Osteoblast (primary cell): ENCODE measurements at regions not wholly inside any gene's neighbourhood (a gene's known extent, or its start where the extent isn't known, plus 50 kb on each side); places are given as distances from the start of the nearest gene placed in this dataset.

Experiments
- DNase-seq: peaks from one replicate; pipeline ENCODE4 v3.0.0; 2011; ENCODE audit warnings: low spot score, mixed read lengths; ENCODE audit not compliant: insufficient read length; ENCODE audit errors: missing footprints
- H2AFZ ChIP-seq: 2 replicates; pipeline ENCODE4 v1.6.0; 2011; ENCODE audit warnings: mild to moderate bottlenecking, low read length
- H3K27ac ChIP-seq: 2 replicates; pipeline ENCODE4 v1.5.1; 2011; ENCODE audit warnings: mild to moderate bottlenecking, low read depth, low read length, moderate library complexity
- H3K27me3 ChIP-seq: 2 replicates; pipeline ENCODE4 v1.6.0; 2012; ENCODE audit warnings: mild to moderate bottlenecking, control low read depth, inconsistent platforms, low read length, moderate library complexity; ENCODE audit not compliant: insufficient read depth
- H3K36me3 ChIP-seq: 2 replicates; pipeline ENCODE4 v1.5.1; 2011; ENCODE audit warnings: mild to moderate bottlenecking, low read length, control low read depth, moderate library complexity; ENCODE audit not compliant: insufficient read depth
- H3K4me1 ChIP-seq: 2 replicates; pipeline ENCODE4 v1.5.1; 2011; ENCODE audit warnings: mild to moderate bottlenecking, low read length, control low read depth, moderate library complexity; ENCODE audit not compliant: insufficient read depth
- H3K4me2 ChIP-seq: 2 replicates; pipeline ENCODE4 v1.6.0; 2011; ENCODE audit warnings: mild to moderate bottlenecking, low read length; ENCODE audit not compliant: insufficient read depth
- H3K4me3 ChIP-seq: fragments of 200-600 bp; sonication (generic); 3 replicates; pipeline ENCODE4 v1.5.1; 2012; ENCODE audit warnings: mild to moderate bottlenecking, low read length, inconsistent platforms; ENCODE audit not compliant: insufficient read depth
- H3K79me2 ChIP-seq: 2 replicates; pipeline ENCODE4 v1.6.0; 2012; ENCODE audit warnings: mild to moderate bottlenecking, low read length, control low read depth, inconsistent platforms; ENCODE audit not compliant: insufficient read depth
- H3K9me3 ChIP-seq: 2 replicates; pipeline ENCODE4 v1.5.1; 2011; ENCODE audit warnings: low read depth, low read length, control low read depth
- H4K20me1 ChIP-seq: 2 replicates; pipeline ENCODE4 v1.6.0; 2012; ENCODE audit warnings: mild to moderate bottlenecking, low read length, control low read depth; ENCODE audit not compliant: insufficient read depth
- TF ChIP-seq, protein P1 (sequence below): IDR thresholded peaks from 2 replicates; pipeline ENCODE4 v1.5.1; 2011; ENCODE audit warnings: mild to moderate bottlenecking, low read depth, low read length, moderate library complexity; ENCODE audit errors: extremely low read depth

DNA sequence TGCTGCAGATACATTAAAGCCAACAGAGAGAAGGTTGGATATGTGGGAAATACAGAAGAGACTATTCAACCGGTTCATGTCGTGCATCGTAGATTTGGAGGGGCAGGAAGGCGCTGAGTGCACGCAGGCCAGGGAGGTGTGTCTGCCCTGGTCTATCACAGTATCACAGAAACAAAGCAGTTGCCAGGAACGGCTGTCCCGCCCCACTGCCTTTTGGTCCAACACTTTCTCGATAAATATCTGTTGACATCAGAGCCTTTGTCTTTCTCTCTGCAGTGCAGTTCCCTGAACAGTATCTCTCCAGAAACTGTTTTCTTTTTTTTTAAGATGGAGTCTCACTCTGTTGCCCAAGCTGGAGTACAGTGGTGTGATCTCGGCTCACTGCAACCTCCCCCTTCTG lies 151.1 kb upstream of the BCOR start:
- Histone ChIP-seq H3K27ac (no peak overlapping the region), H3K4me2 (no peak overlapping the region), H3K27me3 (peaks cover 6% of the 10 kb centered on the region), H4K20me1 (no peaks in the 10 kb centered on the region), H3K4me1 (peaks cover 6% of the 10 kb centered on the region), H2AFZ (no peak overlapping the region), H3K4me3 (no peak overlapping the region), H3K36me3 (no peaks in the 10 kb centered on the region), H3K79me2 (no peaks in the 10 kb centered on the region), H3K9me3 (no peaks in the 10 kb centered on the region)
- TF ChIP-seq, protein P1, sequence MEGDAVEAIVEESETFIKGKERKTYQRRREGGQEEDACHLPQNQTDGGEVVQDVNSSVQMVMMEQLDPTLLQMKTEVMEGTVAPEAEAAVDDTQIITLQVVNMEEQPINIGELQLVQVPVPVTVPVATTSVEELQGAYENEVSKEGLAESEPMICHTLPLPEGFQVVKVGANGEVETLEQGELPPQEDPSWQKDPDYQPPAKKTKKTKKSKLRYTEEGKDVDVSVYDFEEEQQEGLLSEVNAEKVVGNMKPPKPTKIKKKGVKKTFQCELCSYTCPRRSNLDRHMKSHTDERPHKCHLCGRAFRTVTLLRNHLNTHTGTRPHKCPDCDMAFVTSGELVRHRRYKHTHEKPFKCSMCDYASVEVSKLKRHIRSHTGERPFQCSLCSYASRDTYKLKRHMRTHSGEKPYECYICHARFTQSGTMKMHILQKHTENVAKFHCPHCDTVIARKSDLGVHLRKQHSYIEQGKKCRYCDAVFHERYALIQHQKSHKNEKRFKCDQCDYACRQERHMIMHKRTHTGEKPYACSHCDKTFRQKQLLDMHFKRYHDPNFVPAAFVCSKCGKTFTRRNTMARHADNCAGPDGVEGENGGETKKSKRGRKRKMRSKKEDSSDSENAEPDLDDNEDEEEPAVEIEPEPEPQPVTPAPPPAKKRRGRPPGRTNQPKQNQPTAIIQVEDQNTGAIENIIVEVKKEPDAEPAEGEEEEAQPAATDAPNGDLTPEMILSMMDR, result no peak
- DNase-seq, result no peak

DNA sequence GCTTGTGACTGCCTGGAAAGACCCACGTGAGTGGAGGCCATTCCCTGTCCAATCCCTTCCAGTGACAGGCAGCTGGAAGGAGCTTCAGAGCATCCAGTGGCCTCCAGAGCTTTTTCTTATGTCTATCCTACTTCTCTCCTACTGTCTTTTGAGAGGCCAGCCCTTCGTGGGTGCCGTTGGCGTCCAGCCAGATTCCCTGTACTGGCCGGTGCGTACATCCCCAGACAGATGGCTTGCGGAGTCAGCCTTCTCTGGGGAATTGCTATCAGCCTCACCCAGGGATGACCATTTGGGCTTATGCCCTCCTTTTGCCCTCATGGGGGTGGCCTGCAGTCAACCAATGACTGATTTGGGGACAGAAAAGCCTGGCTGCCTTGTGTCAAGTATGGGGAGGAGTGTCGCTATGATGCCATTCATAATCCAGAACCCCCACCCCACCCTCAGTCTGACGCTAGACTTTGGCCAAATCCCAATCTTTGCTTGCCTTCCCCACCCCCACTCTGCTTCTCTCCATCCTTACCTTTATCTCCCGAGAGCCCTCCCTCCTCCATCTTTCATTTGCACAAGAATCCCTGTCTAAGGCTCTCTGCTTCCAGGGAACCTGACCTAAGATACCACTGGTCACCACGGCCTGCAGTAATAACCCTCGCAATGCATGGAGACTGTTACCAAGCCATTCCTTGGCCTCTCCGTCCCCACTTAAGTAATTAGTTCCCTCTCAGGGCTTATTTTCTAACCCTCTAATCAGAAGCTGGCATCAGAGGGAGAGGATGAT lies 150.3 kb upstream of the BCOR start:
- no peaks in the 10 kb centered on the region for H3K79me2 ChIP-seq
- TF ChIP-seq, protein P1, result no peak
- DNase-seq, result no peak
- H3K9me3 ChIP-seq, result no peaks in the 10 kb centered on the region
- no peaks in the 10 kb centered on the region for H3K36me3 ChIP-seq
- H3K27ac ChIP-seq, result no peak overlapping the region
- H3K4me3 ChIP-seq, result no peak overlapping the region
- H3K27me3 ChIP-seq, result peaks cover 6% of the 10 kb centered on the region
- H2AFZ ChIP-seq, result no peak overlapping the region
- H3K4me2 ChIP-seq, result no peak overlapping the region
- peaks cover 6% of the 10 kb centered on the region for H3K4me1 ChIP-seq
- H4K20me1 ChIP-seq, result no peaks in the 10 kb centered on the region

DNA sequence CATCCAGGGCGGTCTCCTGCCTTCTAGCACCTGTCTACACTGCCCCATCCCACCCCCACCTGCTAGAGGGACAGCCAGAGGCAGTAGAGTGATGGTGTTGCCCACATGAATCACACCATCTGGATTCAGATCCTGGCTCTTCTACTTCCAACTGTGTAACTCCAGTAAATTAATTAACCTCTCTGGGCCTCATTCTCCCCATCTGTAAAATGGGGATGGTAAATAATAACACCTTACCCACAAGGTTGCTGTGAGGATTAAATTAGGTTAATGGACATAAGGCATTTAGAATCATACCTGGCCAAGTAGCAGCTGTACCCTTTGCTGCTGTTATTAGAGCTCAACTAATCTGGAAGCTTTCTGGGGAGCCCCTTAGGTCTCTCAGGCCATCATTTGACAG lies 149.6 kb upstream of the BCOR start:
- no peak overlapping the region for H2AFZ ChIP-seq
- H3K27ac ChIP-seq, result no peak overlapping the region
- peaks cover 6% of the 10 kb centered on the region for H3K4me1 ChIP-seq
- no peak for DNase-seq
- no peak overlapping the region for H3K4me3 ChIP-seq
- H3K4me2 ChIP-seq, result no peak overlapping the region
- H3K79me2 ChIP-seq, result no peaks in the 10 kb centered on the region
- TF ChIP-seq, protein P1, result no peak
- no peaks in the 10 kb centered on the region for H4K20me1 ChIP-seq
- no peaks in the 10 kb centered on the region for H3K9me3 ChIP-seq
- peaks cover 6% of the 10 kb centered on the region for H3K27me3 ChIP-seq
- no peaks in the 10 kb centered on the region for H3K36me3 ChIP-seq

DNA sequence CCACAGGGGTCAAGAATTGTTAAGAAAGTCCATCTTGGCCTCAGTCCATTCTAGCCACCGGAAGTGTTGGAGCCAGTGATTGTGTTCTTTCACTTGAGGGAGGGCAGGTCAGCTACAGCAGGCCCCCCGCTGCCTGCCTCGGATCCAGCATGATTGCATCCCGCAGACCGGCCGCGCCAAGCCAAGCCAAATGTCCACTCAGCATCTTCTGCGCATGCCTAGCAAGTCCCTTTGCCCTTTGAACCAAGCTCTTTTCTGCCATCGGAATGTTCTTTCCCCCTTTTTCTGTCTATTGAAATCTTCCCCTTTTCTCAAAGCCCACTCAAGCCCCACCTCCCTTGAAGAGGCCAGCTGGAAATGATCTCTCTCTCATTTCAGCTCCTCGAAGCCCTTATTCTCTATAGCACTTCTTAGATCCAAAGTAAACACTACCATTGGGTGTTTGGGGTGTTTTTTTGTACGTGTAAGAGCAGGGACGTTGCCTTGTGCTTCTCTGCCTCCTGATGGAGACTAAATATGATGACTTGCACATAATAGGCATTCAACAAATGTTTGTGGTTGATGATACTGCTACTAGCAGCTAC lies 147.8 kb upstream of the BCOR start:
- no peak overlapping the region for H3K27ac ChIP-seq
- H3K4me1 ChIP-seq, result peaks cover 6% of the 10 kb centered on the region
- peak overlapping the region; percentile 52 for H3K4me3 ChIP-seq
- H3K27me3 ChIP-seq, result peaks cover 6% of the 10 kb centered on the region
- H3K79me2 ChIP-seq, result no peaks in the 10 kb centered on the region
- H4K20me1 ChIP-seq, result no peaks in the 10 kb centered on the region
- peak overlapping the region; percentile 72 for H3K4me2 ChIP-seq
- H3K36me3 ChIP-seq, result no peaks in the 10 kb centered on the region
- TF ChIP-seq, protein P1, result peak; percentile 11
- peak overlapping the region; percentile 50 for H2AFZ ChIP-seq
- no peaks in the 10 kb centered on the region for H3K9me3 ChIP-seq
- DNase-seq, result no peak
